ENCODE measurements at regions not wholly inside any gene's neighbourhood (a gene's known extent, or its start where the extent isn't known, plus 50 kb on each side); places are given as distances from the start of the nearest gene placed in this dataset.

DNA sequence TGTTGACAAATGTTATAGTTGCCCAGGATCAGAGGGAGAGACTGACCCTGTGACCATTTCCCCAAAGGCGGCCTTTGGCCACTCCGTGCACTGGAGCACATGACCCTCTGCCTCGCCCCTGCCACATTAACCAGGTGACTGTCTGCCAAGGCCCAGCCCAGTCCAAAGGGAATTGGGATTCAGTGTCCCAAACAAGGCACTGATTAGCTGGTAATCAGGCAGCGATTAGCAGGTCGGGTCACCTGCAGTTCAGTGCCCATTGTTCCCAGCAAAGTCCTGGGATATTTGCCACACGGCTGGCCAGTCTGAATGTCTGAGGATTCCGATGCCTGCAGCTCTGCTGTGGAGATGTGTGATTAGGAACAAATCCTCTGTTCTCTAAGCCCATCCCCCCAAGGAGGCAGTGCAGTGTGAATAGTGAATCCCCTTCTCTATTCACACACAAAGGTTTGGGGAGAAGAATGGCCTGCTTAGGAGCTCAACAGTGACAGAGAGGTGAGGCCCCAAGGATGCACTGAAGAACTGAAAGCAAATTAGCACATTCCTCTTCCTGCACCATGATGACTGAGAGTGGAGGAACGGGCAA, 123.1 kb upstream of the MAF start:
- TF ChIP-seq, protein P1, sequence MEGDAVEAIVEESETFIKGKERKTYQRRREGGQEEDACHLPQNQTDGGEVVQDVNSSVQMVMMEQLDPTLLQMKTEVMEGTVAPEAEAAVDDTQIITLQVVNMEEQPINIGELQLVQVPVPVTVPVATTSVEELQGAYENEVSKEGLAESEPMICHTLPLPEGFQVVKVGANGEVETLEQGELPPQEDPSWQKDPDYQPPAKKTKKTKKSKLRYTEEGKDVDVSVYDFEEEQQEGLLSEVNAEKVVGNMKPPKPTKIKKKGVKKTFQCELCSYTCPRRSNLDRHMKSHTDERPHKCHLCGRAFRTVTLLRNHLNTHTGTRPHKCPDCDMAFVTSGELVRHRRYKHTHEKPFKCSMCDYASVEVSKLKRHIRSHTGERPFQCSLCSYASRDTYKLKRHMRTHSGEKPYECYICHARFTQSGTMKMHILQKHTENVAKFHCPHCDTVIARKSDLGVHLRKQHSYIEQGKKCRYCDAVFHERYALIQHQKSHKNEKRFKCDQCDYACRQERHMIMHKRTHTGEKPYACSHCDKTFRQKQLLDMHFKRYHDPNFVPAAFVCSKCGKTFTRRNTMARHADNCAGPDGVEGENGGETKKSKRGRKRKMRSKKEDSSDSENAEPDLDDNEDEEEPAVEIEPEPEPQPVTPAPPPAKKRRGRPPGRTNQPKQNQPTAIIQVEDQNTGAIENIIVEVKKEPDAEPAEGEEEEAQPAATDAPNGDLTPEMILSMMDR (IDR thresholded peaks at IDR 0.05; ENCODE audit: insufficient read depth, low read length, poor library complexity, severe bottlenecking), result no peak
- no peak for TF ChIP-seq EZH2phosphoT487 (conservative IDR thresholded peaks at IDR 0.05; ENCODE audit: low read length)

Measured in SU-DHL-6 (cell line).